WTC11 (cell line): ENCODE measurements at regions not wholly inside any gene's neighbourhood (a gene's known extent, or its start where the extent isn't known, plus 50 kb on each side); places are given as distances from the start of the nearest gene placed in this dataset.

ENCODE experiments used
- ATAC-seq: fragments of 200-7000 bp; cut with Tn5 transposase; 2 replicates; pipeline ENCODE4 v1.10.0; 2021; ENCODE audit warnings: mild to moderate bottlenecking, moderate library complexity
- CTCF ChIA-PET: fragments of 300-600 bp; sonication (Branson Sonifier 250); formaldehyde crosslinking; loops from one replicate; lab custom pipeline; 2021; ENCODE audit warnings: antibody characterized with exemption; lab: Charles Lee
- POLR2A ChIA-PET: fragments of 350-600 bp; sonication (Branson Sonifier 250); formaldehyde crosslinking; loops from one replicate; lab custom pipeline; 2021; ENCODE audit warnings: antibody characterized with exemption; lab: Charles Lee
- DNase-seq: peaks from one replicate; pipeline ENCODE4 v3.0.0; 2021; ENCODE audit warnings: low spot score
- H3K27ac Mint-ChIP-seq: 2 replicates; pipeline ENCODE4 v1.8.0; 2021; ENCODE audit warnings: mixed read lengths
- H3K27me3 Mint-ChIP-seq: 2 replicates; pipeline ENCODE4 v1.8.0; 2021; ENCODE audit warnings: low read depth, mild to moderate bottlenecking, moderate library complexity, mixed read lengths
- H3K36me3 Mint-ChIP-seq: 2 replicates; pipeline ENCODE4 v1.8.0; 2021; ENCODE audit warnings: mixed read lengths
- H3K4me1 Mint-ChIP-seq: 2 replicates; pipeline ENCODE4 v1.8.0; 2022; ENCODE audit warnings: mixed read lengths
- H3K4me3 Mint-ChIP-seq: 2 replicates; pipeline ENCODE4 v1.8.0; 2021; ENCODE audit warnings: mild to moderate bottlenecking, moderate library complexity, mixed read lengths
- H3K9me3 Mint-ChIP-seq: 2 replicates; pipeline ENCODE4 v1.8.0; 2021; ENCODE audit warnings: mixed read lengths
- ATF1 ChIP-seq: sonication (generic); formaldehyde crosslinking; IDR thresholded peaks from 2 replicates; pipeline ENCODE4 v1.8.1; 2023; ENCODE audit warnings: mild to moderate bottlenecking, moderate library complexity, missing genetic modification reagents
- ATF2 ChIP-seq: sonication (generic); formaldehyde crosslinking; IDR thresholded peaks from 2 replicates; pipeline ENCODE4 v1.8.1; 2022; ENCODE audit warnings: low read depth, missing genetic modification reagents, borderline replicate concordance
- CBFB ChIP-seq: sonication (generic); formaldehyde crosslinking; IDR thresholded peaks from 2 replicates; pipeline ENCODE4 v1.8.1; 2022; ENCODE audit warnings: mild to moderate bottlenecking, low read depth, missing genetic modification reagents
- CTCF ChIP-seq: fragments of 200-600 bp; IDR thresholded peaks from 2 replicates; pipeline ENCODE4 v1.8.0; 2022; ENCODE audit warnings: antibody characterized with exemption
- E2F1 ChIP-seq: sonication (generic); formaldehyde crosslinking; IDR thresholded peaks from 2 replicates; pipeline ENCODE4 v1.8.0; 2022; ENCODE audit warnings: mild to moderate bottlenecking, missing genetic modification reagents
- E2F4 ChIP-seq: sonication (generic); formaldehyde crosslinking; IDR thresholded peaks from 2 replicates; pipeline ENCODE4 v1.8.1; 2022; ENCODE audit warnings: low read depth, mild to moderate bottlenecking, moderate library complexity, missing genetic modification reagents, borderline replicate concordance
- E2F5 ChIP-seq: sonication (generic); formaldehyde crosslinking; IDR thresholded peaks from 2 replicates; pipeline ENCODE4 v1.8.1; 2022; ENCODE audit warnings: mild to moderate bottlenecking, moderate library complexity, missing genetic modification reagents
- FOXP1 ChIP-seq: sonication (generic); formaldehyde crosslinking; IDR thresholded peaks from 2 replicates; pipeline ENCODE4 v1.8.0; 2022; ENCODE audit warnings: missing genetic modification reagents, mild to moderate bottlenecking, moderate library complexity, borderline replicate concordance
- FOXP4 ChIP-seq: sonication (generic); formaldehyde crosslinking; IDR thresholded peaks from 2 replicates; pipeline ENCODE4 v1.8.0; 2022; ENCODE audit warnings: mild to moderate bottlenecking, missing genetic modification reagents
- IRF1 ChIP-seq: sonication (generic); formaldehyde crosslinking; IDR thresholded peaks from 2 replicates; pipeline ENCODE4 v1.8.0; 2023; ENCODE audit warnings: missing genetic modification reagents
- IRF2 ChIP-seq: sonication (generic); formaldehyde crosslinking; IDR thresholded peaks from 2 replicates; pipeline ENCODE4 v1.8.0; 2022; ENCODE audit warnings: low read depth, missing genetic modification reagents, borderline replicate concordance
- KAT7 ChIP-seq: sonication (generic); formaldehyde crosslinking; IDR thresholded peaks from 2 replicates; pipeline ENCODE4 v1.8.1; 2023; ENCODE audit warnings: missing genetic modification reagents, mild to moderate bottlenecking, borderline replicate concordance
- MAX ChIP-seq: sonication (generic); formaldehyde crosslinking; IDR thresholded peaks from 2 replicates; pipeline ENCODE4 v1.8.0; 2022; ENCODE audit warnings: mild to moderate bottlenecking, missing genetic modification reagents
- NFE2L1 ChIP-seq: sonication (generic); formaldehyde crosslinking; IDR thresholded peaks from 2 replicates; pipeline ENCODE4 v1.8.1; 2023; ENCODE audit warnings: missing genetic modification reagents
- NFYB ChIP-seq: sonication (generic); formaldehyde crosslinking; conservative IDR thresholded peaks from 2 replicates; pipeline ENCODE4 v1.8.0; 2022; ENCODE audit warnings: low read depth, missing genetic modification reagents
- NR3C1 ChIP-seq: sonication (generic); formaldehyde crosslinking; conservative IDR thresholded peaks from 2 replicates; pipeline ENCODE4 v1.8.1; 2023; ENCODE audit warnings: low read depth, mild to moderate bottlenecking, missing genetic modification reagents
- SOX15 ChIP-seq: fragments of 250-450 bp; sonication (Bioruptor Pico); IDR thresholded peaks from 2 replicates; pipeline ENCODE4 v1.9.0; 2021; ENCODE audit warnings: mild to moderate bottlenecking
- ZBTB43 ChIP-seq: sonication (generic); formaldehyde crosslinking; IDR thresholded peaks from 2 replicates; pipeline ENCODE4 v1.8.1; 2023; ENCODE audit warnings: mild to moderate bottlenecking, missing genetic modification reagents
- ZMAT4 ChIP-seq: fragments of 250-450 bp; sonication (Bioruptor Pico); IDR thresholded peaks from 2 replicates; pipeline ENCODE4 v1.9.0; 2021; ENCODE audit warnings: mild to moderate bottlenecking
- ZNF532 ChIP-seq: fragments of 250-450 bp; sonication (Bioruptor Pico); IDR thresholded peaks from 2 replicates; pipeline ENCODE4 v1.9.0; 2021; ENCODE audit warnings: mild to moderate bottlenecking, borderline replicate concordance

- TF ChIP-seq ATF2 (no peak), ATF1 (CRISPR knock-in tag) (no peak), KAT7 (CRISPR knock-in tag) (no peak), NFE2L1 (CRISPR knock-in tag) (no peak), NFYB (CRISPR knock-in tag) (no peak), E2F1 (CRISPR knock-in tag) (no peak), E2F5 (no peak)
- TF ChIP-seq, all 79 proteins: peak for 0
Observed at GRCh38 chr2:144701259-144701658, 181.3 kb upstream of the ZEB2 start (continued).

- peaks cover 10% of the 10 kb centered on the region for H3K9me3 Mint-ChIP-seq
- no peaks in the 10 kb centered on the region for H3K27me3 Mint-ChIP-seq
- H3K36me3 Mint-ChIP-seq = peaks cover 3% of the 10 kb centered on the region; the same call in 1 of the 2 replicates
- DNase-seq (no peak), ATAC-seq (no peak)
- TF ChIP-seq ZNF532 (CRISPR knock-in tag) (no peak), NFYB (CRISPR knock-in tag) (no peak), CTCF (no peak), MAX (CRISPR knock-in tag) (no peak), SOX15 (CRISPR knock-in tag) (no peak), IRF2 (CRISPR knock-in tag) (no peak), FOXP1 (no peak), IRF1 (CRISPR knock-in tag) (no peak), ZBTB43 (CRISPR knock-in tag) (no peak), CBFB (no peak), ZMAT4 (CRISPR knock-in tag) (no peak), NR3C1 (no peak), E2F4 (CRISPR knock-in tag) (no peak), FOXP4 (CRISPR knock-in tag) (no peak)
- ChIA-PET POLR2A (no interaction called here), CTCF (no interaction called here)
- no peak overlapping the region for H3K27ac Mint-ChIP-seq
- no peaks in the 10 kb centered on the region for H3K4me1 Mint-ChIP-seq
- no peak overlapping the region for H3K4me3 Mint-ChIP-seq
Observed at GRCh38 chr2:144698156-144698555, 178.2 kb upstream of the ZEB2 start.
